Osteoblast (primary cell): ENCODE measurements at regions not wholly inside any gene's neighbourhood (a gene's known extent, or its start where the extent isn't known, plus 50 kb on each side); places are given as distances from the start of the nearest gene placed in this dataset.

Experiments used
- DNase-seq: peaks from one replicate; pipeline ENCODE4 v3.0.0; 2011; ENCODE audit warnings: low spot score, mixed read lengths; ENCODE audit not compliant: insufficient read length; ENCODE audit errors: missing footprints
- H2AFZ ChIP-seq: 2 replicates; pipeline ENCODE4 v1.6.0; 2011; ENCODE audit warnings: mild to moderate bottlenecking, low read length
- H3K27ac ChIP-seq: 2 replicates; pipeline ENCODE4 v1.5.1; 2011; ENCODE audit warnings: mild to moderate bottlenecking, low read depth, low read length, moderate library complexity
- H3K27me3 ChIP-seq: 2 replicates; pipeline ENCODE4 v1.6.0; 2012; ENCODE audit warnings: mild to moderate bottlenecking, control low read depth, inconsistent platforms, low read length, moderate library complexity; ENCODE audit not compliant: insufficient read depth
- H3K36me3 ChIP-seq: 2 replicates; pipeline ENCODE4 v1.5.1; 2011; ENCODE audit warnings: mild to moderate bottlenecking, low read length, control low read depth, moderate library complexity; ENCODE audit not compliant: insufficient read depth
- H3K4me1 ChIP-seq: 2 replicates; pipeline ENCODE4 v1.5.1; 2011; ENCODE audit warnings: mild to moderate bottlenecking, low read length, control low read depth, moderate library complexity; ENCODE audit not compliant: insufficient read depth
- H3K4me2 ChIP-seq: 2 replicates; pipeline ENCODE4 v1.6.0; 2011; ENCODE audit warnings: mild to moderate bottlenecking, low read length; ENCODE audit not compliant: insufficient read depth
- H3K4me3 ChIP-seq: fragments of 200-600 bp; sonication (generic); 3 replicates; pipeline ENCODE4 v1.5.1; 2012; ENCODE audit warnings: mild to moderate bottlenecking, low read length, inconsistent platforms; ENCODE audit not compliant: insufficient read depth
- H3K79me2 ChIP-seq: 2 replicates; pipeline ENCODE4 v1.6.0; 2012; ENCODE audit warnings: mild to moderate bottlenecking, low read length, control low read depth, inconsistent platforms; ENCODE audit not compliant: insufficient read depth
- H3K9me3 ChIP-seq: 2 replicates; pipeline ENCODE4 v1.5.1; 2011; ENCODE audit warnings: low read depth, low read length, control low read depth
- H4K20me1 ChIP-seq: 2 replicates; pipeline ENCODE4 v1.6.0; 2012; ENCODE audit warnings: mild to moderate bottlenecking, low read length, control low read depth; ENCODE audit not compliant: insufficient read depth
- CTCF ChIP-seq: IDR thresholded peaks from 2 replicates; pipeline ENCODE4 v1.5.1; 2011; ENCODE audit warnings: mild to moderate bottlenecking, low read depth, low read length, moderate library complexity; ENCODE audit errors: extremely low read depth

- no peak overlapping the region for H3K4me2 ChIP-seq
- TF ChIP-seq CTCF = no peak
- no peaks in the 10 kb centered on the region for H3K9me3 ChIP-seq
- no peaks in the 10 kb centered on the region for H4K20me1 ChIP-seq
- no peaks in the 10 kb centered on the region for H3K27me3 ChIP-seq
- no peak overlapping the region for H3K27ac ChIP-seq
- no peaks in the 10 kb centered on the region for H3K79me2 ChIP-seq
- no peaks in the 10 kb centered on the region for H3K36me3 ChIP-seq
- DNase-seq = no peak
- H2AFZ ChIP-seq = no peak overlapping the region
- no peaks in the 10 kb centered on the region for H3K4me1 ChIP-seq
- no peak overlapping the region for H3K4me3 ChIP-seq
These were observed 70.2 kb upstream of the PLXNA2 start for GRCh38 chr1:208314431-208314830.

- no peak for TF ChIP-seq CTCF
- Histone ChIP-seq H3K4me3 (no peak overlapping the region), H3K27me3 (no peaks in the 10 kb centered on the region), H2AFZ (no peak overlapping the region), H3K4me2 (no peak overlapping the region), H4K20me1 (no peaks in the 10 kb centered on the region), H3K79me2 (no peaks in the 10 kb centered on the region), H3K4me1 (no peaks in the 10 kb centered on the region), H3K9me3 (no peaks in the 10 kb centered on the region), H3K36me3 (no peaks in the 10 kb centered on the region), H3K27ac (no peak overlapping the region)
- DNase-seq = no peak
These were observed 74.1 kb upstream of the PLXNA2 start for GRCh38 chr1:208318150-208318734.

DNA sequence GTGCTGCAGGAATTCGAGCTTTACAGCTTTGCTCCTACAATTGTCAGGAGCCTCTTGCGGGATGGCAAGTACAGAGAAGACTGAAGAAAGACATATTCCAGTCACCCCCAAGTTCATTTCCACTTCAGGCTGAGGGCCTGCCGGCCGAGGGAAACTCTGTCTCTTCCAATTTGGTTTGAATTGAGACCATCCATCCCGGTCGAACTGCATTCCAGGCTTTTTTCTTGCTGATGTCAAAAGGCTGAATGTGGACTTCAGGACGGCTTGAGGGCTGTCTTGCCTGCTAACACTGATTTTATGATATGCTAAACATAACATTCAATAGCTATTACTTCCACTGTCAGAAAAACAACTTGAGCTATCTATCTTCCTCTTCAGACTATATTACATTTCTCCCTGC, 79.8 kb upstream of the PLXNA2 start:
- H3K36me3 ChIP-seq = no peaks in the 10 kb centered on the region
- no peaks in the 10 kb centered on the region for H3K4me1 ChIP-seq
- H3K9me3 ChIP-seq = no peaks in the 10 kb centered on the region
- TF ChIP-seq CTCF = no peak
- no peak overlapping the region for H3K27ac ChIP-seq
- no peaks in the 10 kb centered on the region for H3K79me2 ChIP-seq
- H3K27me3 ChIP-seq = no peaks in the 10 kb centered on the region
- DNase-seq = no peak
- no peak overlapping the region for H3K4me2 ChIP-seq
- no peak overlapping the region for H2AFZ ChIP-seq
- no peaks in the 10 kb centered on the region for H4K20me1 ChIP-seq
- no peak overlapping the region for H3K4me3 ChIP-seq

DNA sequence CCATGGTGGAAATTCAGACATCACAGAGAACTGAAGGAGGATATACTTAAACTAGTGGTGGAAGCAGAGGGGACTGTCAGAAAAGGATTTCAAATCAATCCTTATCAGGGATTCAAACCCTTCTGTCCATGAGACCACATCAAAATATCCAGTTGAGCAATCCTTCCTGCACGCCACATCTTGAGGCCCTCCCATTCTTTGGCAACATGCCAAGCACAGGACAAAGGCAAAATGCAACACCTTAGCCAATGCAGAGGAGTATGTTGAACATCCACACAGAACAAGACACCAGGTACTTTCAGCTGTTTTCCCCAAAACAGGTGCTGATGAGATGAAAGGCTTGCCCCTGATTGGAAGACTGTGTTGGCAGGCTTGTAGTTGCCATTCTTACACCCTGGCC, 81.8 kb upstream of the PLXNA2 start:
- no peak for DNase-seq
- Histone ChIP-seq H3K4me3 (no peak overlapping the region), H3K4me1 (no peaks in the 10 kb centered on the region), H3K27ac (no peak overlapping the region), H2AFZ (no peak overlapping the region), H4K20me1 (no peaks in the 10 kb centered on the region), H3K9me3 (no peaks in the 10 kb centered on the region), H3K27me3 (no peaks in the 10 kb centered on the region), H3K79me2 (no peaks in the 10 kb centered on the region), H3K4me2 (no peak overlapping the region), H3K36me3 (no peaks in the 10 kb centered on the region)
- no peak for TF ChIP-seq CTCF
